ENCODE measurements at regions not wholly inside any gene's neighbourhood (a gene's known extent, or its start where the extent isn't known, plus 50 kb on each side); places are given as distances from the start of the nearest gene placed in this dataset.

GRCh38 chr4:81826817-81827424, 355.2 kb upstream of the RASGEF1B start (continued):
- TF ChIP-seq CHD7 (IDR thresholded peaks at IDR 0.05; ENCODE audit: insufficient replicate concordance, low read length), result no peak
- no peak for TF ChIP-seq RFX5 (IDR thresholded peaks at IDR 0.05; ENCODE audit: borderline replicate concordance, low read depth, low read length)
- no peak for TF ChIP-seq TEAD4 (IDR thresholded peaks at IDR 0.05; ENCODE audit: low read depth, low read length)
- no peak for TF ChIP-seq RBBP5 (IDR thresholded peaks at IDR 0.05; ENCODE audit: borderline replicate concordance, low read depth, low read length)
- no peak for TF ChIP-seq MAFK (IDR thresholded peaks at IDR 0.05; ENCODE audit: low read depth, low read length)
- no peak for TF ChIP-seq KDM5A (IDR thresholded peaks at IDR 0.05; ENCODE audit: low read length)
- no peak for TF ChIP-seq EZH2 (IDR thresholded peaks at IDR 0.05; ENCODE audit: low read depth, low read length, severe bottlenecking)
- no peak for TF ChIP-seq USF2 (IDR thresholded peaks at IDR 0.05; ENCODE audit: low read length)
- TF ChIP-seq KDM4A (IDR thresholded peaks at IDR 0.05; ENCODE audit: low read depth, low read length, severe bottlenecking), result no peak
- no peak for TF ChIP-seq HDAC2 (IDR thresholded peaks at IDR 0.05; ENCODE audit: borderline replicate concordance in 1 of 2, low read depth in 2 of 2, low read length in 2 of 2)

Data from H1 (cell line).